Activated naive CD4-positive, alpha-beta T cell treated with Interleukin-2 at 50 U/mL for 16 hours (primary cell): ENCODE measurements at regions not wholly inside any gene's neighbourhood (a gene's known extent, or its start where the extent isn't known, plus 50 kb on each side); places are given as distances from the start of the nearest gene placed in this dataset.

Experiments
- DNase-seq: peaks from one replicate; pipeline ENCODE4 v3.0.0-alpha.2; 2020

- DNase-seq = no peak
Measured at GRCh38 chr13:21822029-21822428, 151.2 kb downstream of the FGF9 start.

GRCh38 chr13:21823416-21823815 is 152.5 kb downstream of the FGF9 start:
- no peak for DNase-seq

- DNase-seq = no peak
Measured at GRCh38 chr13:21823949-21824348, 153.1 kb downstream of the FGF9 start.

- no peak for DNase-seq
Measured at GRCh38 chr13:21825186-21825585, 154.3 kb downstream of the FGF9 start.

GRCh38 chr13:21825801-21826200 is 154.9 kb downstream of the FGF9 start:
- DNase-seq = no peak

GRCh38 chr13:21826214-21827015 is 155.5 kb downstream of the FGF9 start:
- DNase-seq = no peak

GRCh38 chr13:21831654-21832324 is 160.9 kb downstream of the FGF9 start:
- DNase-seq = no peak

GRCh38 chr13:21833921-21834320 is 163.0 kb downstream of the FGF9 start:
- no peak for DNase-seq

GRCh38 chr13:21834521-21834920 is 163.6 kb downstream of the FGF9 start:
- DNase-seq = no peak

- no peak for DNase-seq
Measured at GRCh38 chr13:21837288-21837687, 166.4 kb downstream of the FGF9 start.

- DNase-seq = no peak
Measured at GRCh38 chr13:21837841-21838551, 167.1 kb downstream of the FGF9 start.

GRCh38 chr13:21846605-21847004 is 175.7 kb downstream of the FGF9 start:
- DNase-seq = no peak

GRCh38 chr13:21849323-21849722 is 178.4 kb downstream of the FGF9 start:
- DNase-seq = peak; percentile 10

- DNase-seq = no peak
Measured at GRCh38 chr13:21850013-21851006, 179.4 kb downstream of the FGF9 start.

GRCh38 chr13:21852043-21852442 is 181.2 kb downstream of the FGF9 start:
- DNase-seq = no peak

- DNase-seq = no peak
Measured at GRCh38 chr13:21853779-21854178, 182.9 kb downstream of the FGF9 start.

- no peak for DNase-seq
Measured at GRCh38 chr13:21868823-21869222, 197.9 kb downstream of the FGF9 start.

- no peak for DNase-seq
Measured at GRCh38 chr13:21871382-21871781, 200.5 kb downstream of the FGF9 start.

GRCh38 chr13:21871919-21872318 is 201.0 kb downstream of the FGF9 start:
- no peak for DNase-seq

GRCh38 chr13:21872795-21873194 is 201.9 kb downstream of the FGF9 start:
- no peak for DNase-seq

- DNase-seq = no peak
Measured at GRCh38 chr13:21875116-21875515, 204.2 kb downstream of the FGF9 start.

- DNase-seq = no peak
Measured at GRCh38 chr13:21879263-21879914, 208.5 kb downstream of the FGF9 start.
